H9 (cell line): ENCODE measurements at regions not wholly inside any gene's neighbourhood (a gene's known extent, or its start where the extent isn't known, plus 50 kb on each side); places are given as distances from the start of the nearest gene placed in this dataset.

ENCODE experiments used
- DNase-seq: peaks from one replicate; pipeline ENCODE4 v3.0.0-alpha.2; 2017
- H2AFZ ChIP-seq: one replicate; pipeline ENCODE4 v1.6.1; 2013; ENCODE audit warnings: mild to moderate bottlenecking, low read length, control low read depth, moderate library complexity
- H2AK5ac ChIP-seq: 2 replicates; pipeline ENCODE4 v1.6.1; 2013; ENCODE audit warnings: low read length, control low read depth, mixed read lengths; ENCODE audit not compliant: insufficient read length
- H2BK120ac ChIP-seq: one replicate; pipeline ENCODE4 v1.6.1; 2013; ENCODE audit warnings: low read depth, mild to moderate bottlenecking, low read length, control low read depth, inconsistent platforms; ENCODE audit not compliant: poor library complexity, severe bottlenecking
- H2BK12ac ChIP-seq: 2 replicates; pipeline ENCODE4 v1.6.1; 2013; ENCODE audit warnings: low read length, control low read depth, mixed read lengths, low read depth; ENCODE audit not compliant: insufficient read length
- H2BK15ac ChIP-seq: 2 replicates; pipeline ENCODE4 v1.6.1; 2013; ENCODE audit warnings: low read depth, low read length, control low read depth
- H2BK20ac ChIP-seq: one replicate; pipeline ENCODE4 v1.6.1; 2013; ENCODE audit warnings: low read depth, mild to moderate bottlenecking, low read length, control low read depth, inconsistent platforms; ENCODE audit not compliant: poor library complexity, severe bottlenecking
- H2BK5ac ChIP-seq: 2 replicates; pipeline ENCODE4 v1.6.1; 2013; ENCODE audit warnings: low read length, control low read depth, mixed read lengths; ENCODE audit not compliant: insufficient read length
- H3K14ac ChIP-seq: 2 replicates; pipeline ENCODE4 v1.6.1; 2013; ENCODE audit warnings: low read length, control low read depth; ENCODE audit not compliant: insufficient read depth
- H3K18ac ChIP-seq: 2 replicates; pipeline ENCODE4 v1.6.1; 2013; ENCODE audit warnings: low read depth, mild to moderate bottlenecking, mixed read lengths, low read length, control low read depth; ENCODE audit not compliant: insufficient read length
- H3K23ac ChIP-seq: 2 replicates; pipeline ENCODE4 v1.6.1; 2013; ENCODE audit warnings: low read length, control low read depth, mixed read lengths, low read depth; ENCODE audit not compliant: insufficient read length
- H3K23me2 ChIP-seq: 2 replicates; pipeline ENCODE4 v1.6.1; 2013; ENCODE audit warnings: low read depth, mild to moderate bottlenecking, mixed read lengths, low read length, control low read depth; ENCODE audit not compliant: insufficient read length, poor library complexity, severe bottlenecking
- H3K27ac ChIP-seq: 2 replicates; pipeline ENCODE4 v1.5.1; 2013; ENCODE audit warnings: low read length, control low read depth, mixed read lengths, low read depth; ENCODE audit not compliant: insufficient read length
- H3K27me3 ChIP-seq: 2 replicates; pipeline ENCODE4 v1.6.1; 2013; ENCODE audit warnings: low read length, control low read depth, inconsistent platforms; ENCODE audit not compliant: insufficient read depth
- H3K4ac ChIP-seq: 2 replicates; pipeline ENCODE4 v1.6.1; 2013; ENCODE audit warnings: low read depth, mild to moderate bottlenecking, control low read depth, inconsistent platforms, low read length, moderate library complexity
- H3K4me1 ChIP-seq: 2 replicates; pipeline ENCODE4 v1.6.1; 2013; ENCODE audit warnings: low read length, control low read depth, inconsistent platforms; ENCODE audit not compliant: insufficient read depth
- H3K4me2 ChIP-seq: 2 replicates; pipeline ENCODE4 v1.6.1; 2013; ENCODE audit warnings: low read length, control low read depth, mixed read lengths; ENCODE audit not compliant: insufficient read length, insufficient read depth
- H3K56ac ChIP-seq: 2 replicates; pipeline ENCODE4 v1.6.1; 2013; ENCODE audit warnings: low read depth, mild to moderate bottlenecking, mixed read lengths, low read length, control low read depth; ENCODE audit not compliant: insufficient read length
- H3K79me1 ChIP-seq: 2 replicates; pipeline ENCODE4 v1.6.1; 2013; ENCODE audit warnings: low read depth, mild to moderate bottlenecking, moderate library complexity, low read length, control low read depth, inconsistent platforms; ENCODE audit not compliant: insufficient read depth, poor library complexity, severe bottlenecking
- H3K79me2 ChIP-seq: 2 replicates; pipeline ENCODE4 v1.6.1; 2013; ENCODE audit warnings: low read length, control low read depth, inconsistent platforms; ENCODE audit not compliant: insufficient read depth
- H3K9ac ChIP-seq: 2 replicates; pipeline ENCODE4 v1.6.1; 2013; ENCODE audit warnings: low read length, control low read depth, mixed read lengths; ENCODE audit not compliant: insufficient read length; ENCODE audit errors: extremely low read depth
- H3K9me3 ChIP-seq: one replicate; pipeline ENCODE4 v1.6.1; 2013; ENCODE audit warnings: low read depth, low read length, inconsistent platforms; ENCODE audit not compliant: control insufficient read depth
- H3T11ph ChIP-seq: one replicate; pipeline ENCODE4 v1.6.1; 2013; ENCODE audit warnings: mild to moderate bottlenecking, low read length, control low read depth, inconsistent platforms
- H4K20me1 ChIP-seq: one replicate; pipeline ENCODE4 v1.6.1; 2013; ENCODE audit not compliant: control insufficient read depth, insufficient read length, insufficient read depth
- H4K5ac ChIP-seq: 2 replicates; pipeline ENCODE4 v1.6.1; 2013; ENCODE audit warnings: low read depth, mild to moderate bottlenecking, mixed read lengths, low read length, control low read depth; ENCODE audit not compliant: insufficient read length
- H4K8ac ChIP-seq: replicated peaks from 2 replicates; pipeline ENCODE4 v1.6.1; 2013; ENCODE audit warnings: low read length, control low read depth, mixed read lengths, low read depth; ENCODE audit not compliant: insufficient read length
- H4K91ac ChIP-seq: 2 replicates; pipeline ENCODE4 v1.6.1; 2013; ENCODE audit warnings: low read depth, mild to moderate bottlenecking, moderate library complexity, mixed read lengths, low read length, control low read depth; ENCODE audit not compliant: insufficient read length
- H3K27ac Mint-ChIP-seq, 3 experiments: 2 replicates in 2 of 3; 3 replicates in 1 of 3; pipeline ENCODE4 v1.8.0; 2020 to 2021; ENCODE audit warnings: mixed read lengths in 3 of 3, mild to moderate bottlenecking in 1 of 3, moderate library complexity in 1 of 3
- H3K27me3 Mint-ChIP-seq: 2 replicates; pipeline ENCODE4 v1.8.0; 2021; ENCODE audit warnings: low read depth, mild to moderate bottlenecking, moderate library complexity, mixed read lengths
- H3K36me3 Mint-ChIP-seq, 3 experiments: 2 replicates in 2 of 3; 3 replicates in 1 of 3; pipeline ENCODE4 v1.8.0; 2020 to 2021; ENCODE audit warnings: low read depth in 3 of 3, mixed read lengths in 3 of 3; ENCODE audit not compliant: insufficient read depth in 1 of 3
- H3K4me1 Mint-ChIP-seq, 2 experiments: 2 replicates each; pipeline ENCODE4 v1.8.0; 2020; ENCODE audit warnings: mixed read lengths in 2 of 2
- H3K4me3 Mint-ChIP-seq, 2 experiments: 2 replicates in 1 of 2; 3 replicates in 1 of 2; pipeline ENCODE4 v1.8.0; 2020 to 2021; ENCODE audit warnings: mild to moderate bottlenecking in 2 of 2, mixed read lengths in 2 of 2, moderate library complexity in 1 of 2
- H3K9me3 Mint-ChIP-seq, 2 experiments: 2 replicates in 1 of 2; 3 replicates in 1 of 2; pipeline ENCODE4 v1.8.0; 2020; ENCODE audit warnings: mild to moderate bottlenecking in 2 of 2, mixed read lengths in 2 of 2, moderate library complexity in 1 of 2
- CTCF ChIP-seq: fragments of 200-600 bp; sonication (generic); conservative IDR thresholded peaks from 3 replicates; pipeline ENCODE4 v1.8.0; 2021; ENCODE audit warnings: antibody characterized with exemption, mild to moderate bottlenecking
- WGBS: extraction: QIAGEN DNeasy Blood & Tissue Kit; methylation state at CpG from one replicate; pipeline ENCODE4 v1.1.7; 2013; ENCODE audit warnings: missing lambda C conversion rate, low lambda C conversion rate, mixed read lengths; ENCODE audit not compliant: insufficient read length; ENCODE audit errors: extremely low coverage; 5-methylcytosine and 5-hydroxymethylcytosine counted together

- no peaks in the 10 kb centered on the region for H3K79me1 ChIP-seq
- no peak overlapping the region for H2AFZ ChIP-seq
- H2AK5ac ChIP-seq, result no peak overlapping the region
- H3K9ac ChIP-seq, result no peak overlapping the region
- H4K20me1 ChIP-seq, result no peaks in the 10 kb centered on the region
- no CpG with 5 or more reads among the region's 9 CpGs for WGBS
- TF ChIP-seq CTCF, result no peak
- no peaks in the 10 kb centered on the region for H3K27me3 Mint-ChIP-seq
- H3K27ac ChIP-seq, result no peak overlapping the region
- no peaks in the 10 kb centered on the region for H3K23me2 ChIP-seq
- H3K4me1 ChIP-seq, result no peaks in the 10 kb centered on the region
- no peaks in the 10 kb centered on the region for H3K27me3 ChIP-seq
- no peak overlapping the region for H2BK12ac ChIP-seq
- no peak overlapping the region for H3K4ac ChIP-seq
- H3K4me1 Mint-ChIP-seq, result peaks cover 0 to 5% of the 10 kb centered on the region in 2 experiments; a peak in 1 of 4 replicates
- no peak overlapping the region for H2BK120ac ChIP-seq
- no peak overlapping the region for H3K56ac ChIP-seq
- DNase-seq, result no peak
- no peak overlapping the region for H2BK20ac ChIP-seq
- no peak overlapping the region for H2BK5ac ChIP-seq
- no peak overlapping the region for H3K18ac ChIP-seq
- no peak overlapping the region for H2BK15ac ChIP-seq
- peaks cover 14 to 30% (median 21%) of the 10 kb centered on the region in 3 experiments; a peak in 6 of 7 replicates for H3K36me3 Mint-ChIP-seq
- peak overlapping the region in 2 of 3 experiments; percentile 4 to 70; a peak in 2 of 7 replicates for H3K27ac Mint-ChIP-seq
- H3K9me3 ChIP-seq, result no peaks in the 10 kb centered on the region
- no peaks in the 10 kb centered on the region for H3K79me2 ChIP-seq
- no peak overlapping the region for H4K8ac ChIP-seq
- H3K14ac ChIP-seq, result no peak overlapping the region
- H3K23ac ChIP-seq, result no peak overlapping the region
- H3T11ph ChIP-seq, result no peak overlapping the region
- H3K4me2 ChIP-seq, result no peak overlapping the region
- H4K5ac ChIP-seq, result no peak overlapping the region
- no peak overlapping the region for H4K91ac ChIP-seq
- H3K9me3 Mint-ChIP-seq, result peaks cover 17 to 25% of the 10 kb centered on the region in 2 experiments
- no peak overlapping the region for H3K4me3 Mint-ChIP-seq
These were observed 221.6 kb upstream of the HS3ST5 start for GRCh38 chr6:114564302-114564933.
